GM19438 (cell line): ENCODE measurements at regions not wholly inside any gene's neighbourhood (a gene's known extent, or its start where the extent isn't known, plus 50 kb on each side); places are given as distances from the start of the nearest gene placed in this dataset.
"Not testable (repeated sequence)": the region's sequence is repeated elsewhere in the genome, so short reads cannot be mapped to it uniquely, and the experiment has no call there.

ENCODE experiments used
- ATAC-seq: cut with Tn5 transposase; IDR thresholded peaks from one replicate; pipeline ENCODE4 v1.9.1; 2021; ENCODE audit warnings: low read depth; ENCODE audit not compliant: unreplicated experiment

DNA sequence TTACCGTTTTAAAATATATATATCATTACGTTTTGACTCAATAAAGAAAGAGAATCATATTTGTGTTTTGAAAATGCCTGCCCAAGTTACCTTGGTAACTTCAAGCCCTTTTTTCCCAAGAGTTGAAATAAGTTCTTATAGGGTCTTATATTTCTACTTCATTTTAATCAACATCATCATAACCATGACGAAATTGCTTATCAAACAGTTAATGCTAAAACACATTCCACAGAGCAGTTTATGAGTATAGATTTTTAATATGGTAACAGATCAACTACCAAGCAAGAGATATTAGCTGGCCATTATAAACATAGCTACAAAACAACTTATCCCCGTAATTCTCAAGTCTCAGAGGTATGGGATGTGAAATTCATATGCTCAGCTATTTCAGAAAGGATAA lies 197.9 kb upstream of the LRRTM4 start:
- no peak for ATAC-seq

DNA sequence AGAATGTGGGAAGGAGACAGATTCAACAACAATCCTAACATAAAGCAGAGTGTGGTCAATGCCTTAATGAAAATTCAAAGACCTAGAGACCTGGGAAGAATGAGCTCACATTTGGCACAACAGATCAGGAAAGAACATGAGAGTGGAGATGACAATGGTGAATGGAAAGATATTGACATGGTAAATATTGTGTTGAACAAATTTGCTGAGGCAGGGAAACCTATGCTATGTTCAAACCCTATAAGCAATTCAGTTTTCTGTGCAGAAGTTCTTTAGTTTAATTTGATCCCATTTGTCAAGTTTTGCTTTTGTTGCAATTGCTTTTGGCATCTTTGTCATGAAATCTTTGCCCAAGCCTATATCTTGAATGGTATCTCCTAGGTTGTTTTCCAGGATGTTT lies 199.4 kb upstream of the LRRTM4 start:
- no peak for ATAC-seq

DNA sequence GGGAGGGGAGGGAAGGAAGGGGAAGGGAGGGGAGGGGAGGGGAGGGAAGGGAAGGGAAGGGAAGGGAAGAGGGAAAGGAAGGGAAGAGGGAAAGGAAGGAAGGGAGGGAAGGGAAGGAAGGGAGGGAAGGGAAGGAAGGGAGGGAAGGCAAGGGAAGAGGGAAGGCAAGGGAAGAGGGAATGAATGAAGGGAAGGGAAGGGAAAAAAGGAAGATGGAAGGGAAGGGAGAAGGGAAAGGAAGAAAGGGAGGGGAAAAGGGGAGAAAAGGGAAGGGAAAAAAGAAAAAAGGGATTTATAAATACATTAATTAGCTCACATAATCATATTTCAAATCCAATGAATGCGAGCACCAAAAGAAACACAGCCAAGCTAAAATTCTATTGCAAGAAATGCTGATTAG lies 202.9 kb upstream of the LRRTM4 start:
- ATAC-seq = no peak

DNA sequence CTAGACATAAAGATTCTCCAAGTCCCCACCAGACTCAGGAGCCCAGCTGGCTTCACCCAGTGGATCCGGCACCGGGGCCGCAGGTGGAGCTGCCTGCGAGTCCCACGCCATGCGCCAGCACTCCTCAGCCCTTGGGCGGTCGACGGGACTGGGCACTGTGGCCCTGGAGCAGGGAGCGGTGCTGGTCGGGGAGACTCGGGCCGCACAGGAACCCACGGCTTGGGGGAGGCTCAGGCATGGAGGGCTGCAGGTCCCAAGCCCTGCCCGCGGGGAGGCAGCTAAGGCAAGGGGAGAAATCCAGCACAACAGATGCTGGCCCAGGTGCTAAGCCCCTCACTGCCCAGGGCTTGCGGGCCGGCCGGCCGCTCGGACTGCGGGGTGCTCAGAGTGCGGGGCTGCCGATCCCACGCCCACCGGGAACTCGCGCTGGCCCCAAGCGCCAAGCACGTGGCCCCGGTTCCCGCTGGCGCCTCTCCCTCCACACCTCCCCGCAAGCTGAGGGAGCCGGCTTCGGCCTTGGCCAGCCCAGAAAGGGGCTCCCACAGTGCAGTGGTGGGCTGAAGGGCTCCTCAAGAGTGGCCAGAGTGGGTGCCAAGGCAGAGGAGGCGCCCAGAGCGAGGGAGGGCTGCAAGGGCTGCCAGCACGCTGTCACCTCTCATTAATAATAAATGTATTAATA lies 212.6 kb upstream of the LRRTM4 start:
- not testable (repeated sequence) for ATAC-seq

DNA sequence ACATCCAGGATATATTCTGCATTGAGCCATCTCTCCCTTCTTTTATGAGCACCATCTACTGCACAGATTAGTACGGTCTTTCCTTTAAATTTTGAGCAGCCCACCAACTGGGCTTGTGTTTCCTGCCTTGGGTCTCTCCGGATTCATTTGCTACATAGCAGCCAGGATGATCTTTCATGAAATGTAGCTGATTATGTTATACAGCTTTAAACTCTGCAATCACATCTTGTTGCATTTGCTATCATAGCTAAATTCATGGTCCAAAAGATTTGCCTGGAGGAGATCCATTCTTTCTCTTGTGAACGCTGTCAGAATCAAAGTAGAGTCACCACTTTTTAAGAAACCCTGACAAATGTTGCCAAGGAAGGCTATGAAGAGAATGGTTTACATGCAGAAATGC lies 215.1 kb upstream of the LRRTM4 start:
- no peak for ATAC-seq

DNA sequence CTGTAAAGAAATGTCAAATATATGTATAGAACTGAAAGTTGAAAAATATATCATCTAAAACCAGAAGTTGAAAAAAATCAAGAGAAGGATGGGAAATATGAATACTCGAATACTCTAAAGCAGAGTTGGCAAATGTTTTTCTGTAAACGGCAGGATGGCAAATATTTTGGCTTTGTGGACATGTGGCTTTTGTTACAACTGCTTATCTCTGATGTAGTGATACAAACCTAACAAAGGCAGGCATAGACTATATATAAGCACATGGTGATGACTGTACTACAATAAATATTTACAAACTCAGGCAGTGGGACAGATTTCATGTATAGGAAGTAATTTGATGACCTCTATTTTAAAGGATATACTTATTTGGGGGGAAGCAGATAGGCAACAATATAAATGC lies 224.6 kb upstream of the LRRTM4 start:
- no peak for ATAC-seq

DNA sequence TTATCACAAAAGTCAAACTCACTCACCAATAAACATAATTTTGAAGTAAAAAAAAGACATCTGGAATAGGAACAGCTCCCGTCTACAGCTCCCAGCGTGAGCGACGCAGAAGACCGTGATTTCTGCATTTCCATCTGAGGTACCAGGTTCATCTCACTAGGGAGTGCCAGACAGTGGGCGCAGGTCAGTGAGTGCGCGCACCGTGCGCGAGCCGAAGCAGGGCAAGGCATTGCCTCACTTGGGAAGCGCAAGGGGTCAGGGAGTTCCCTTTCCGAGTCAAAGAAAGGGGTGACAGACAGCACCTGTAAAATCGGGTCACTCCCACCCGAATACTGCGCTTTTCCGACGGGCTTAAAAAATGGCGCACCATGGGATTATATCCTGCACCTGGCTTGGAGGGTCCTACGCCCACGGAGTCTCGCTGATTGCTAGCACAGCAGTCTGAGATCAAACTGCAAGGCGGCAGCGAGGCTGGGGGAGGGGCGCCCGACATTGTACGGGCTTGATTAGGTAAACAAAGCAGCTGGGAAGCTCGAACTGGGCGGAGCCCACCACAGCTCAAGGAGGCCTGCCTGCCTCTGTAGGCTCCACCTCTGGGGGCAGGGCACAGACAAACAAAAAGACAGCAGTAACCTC lies 231.7 kb upstream of the LRRTM4 start:
- not testable (repeated sequence) for ATAC-seq

DNA sequence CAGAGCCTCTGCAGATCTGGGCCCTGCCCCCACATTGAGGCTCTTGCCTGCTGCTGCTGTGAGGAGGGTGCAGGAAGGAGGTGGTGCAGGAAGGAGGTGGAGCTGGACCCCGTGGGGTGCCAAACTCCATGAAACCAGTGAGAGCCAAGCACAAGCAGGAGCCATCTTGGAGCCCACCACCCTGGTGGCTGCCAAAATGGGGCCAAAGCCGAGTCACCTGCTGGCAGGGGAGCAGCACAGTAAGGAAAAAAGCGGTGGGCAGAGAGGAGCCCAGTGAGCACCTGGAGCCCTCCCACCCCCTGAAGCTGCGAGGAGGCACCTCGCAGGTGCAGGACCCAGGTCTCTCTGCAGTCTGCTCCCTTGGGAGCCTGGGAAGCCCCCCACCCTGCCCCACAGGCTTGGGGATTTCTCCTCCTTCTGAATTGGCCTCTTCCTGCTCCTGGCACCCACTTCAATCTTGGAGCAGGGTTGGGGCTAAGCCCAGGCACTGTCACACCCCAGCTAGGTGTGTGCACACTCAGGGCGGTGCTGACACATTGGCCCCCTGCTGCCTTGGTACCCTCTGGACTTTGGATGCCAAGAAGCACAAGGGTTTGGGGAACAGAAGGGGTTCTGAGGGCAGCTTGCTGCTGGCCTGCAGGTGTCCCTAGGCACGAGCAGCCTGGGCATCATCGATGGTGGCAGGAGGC lies 245.4 kb upstream of the LRRTM4 start:
- ATAC-seq = no peak

DNA sequence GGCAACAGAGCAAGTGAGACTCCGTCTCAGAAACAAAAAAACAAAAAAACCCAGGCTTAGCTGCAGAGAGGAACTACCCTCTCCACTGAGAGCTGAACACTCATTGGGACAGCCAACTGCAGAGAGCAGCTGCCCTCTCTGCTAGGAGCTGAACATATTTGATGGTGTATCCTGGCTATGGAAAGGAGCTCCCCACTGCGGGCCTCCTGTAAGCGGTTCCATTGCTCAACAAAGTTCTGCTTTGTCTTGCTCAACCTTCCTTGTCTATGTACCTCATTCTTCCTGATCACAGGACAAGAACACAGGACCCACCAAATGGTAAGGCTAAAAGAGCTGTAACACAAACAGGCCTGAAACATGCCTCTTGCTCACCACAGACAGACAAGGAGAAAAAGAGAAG lies 246.3 kb upstream of the LRRTM4 start:
- ATAC-seq = no peak

DNA sequence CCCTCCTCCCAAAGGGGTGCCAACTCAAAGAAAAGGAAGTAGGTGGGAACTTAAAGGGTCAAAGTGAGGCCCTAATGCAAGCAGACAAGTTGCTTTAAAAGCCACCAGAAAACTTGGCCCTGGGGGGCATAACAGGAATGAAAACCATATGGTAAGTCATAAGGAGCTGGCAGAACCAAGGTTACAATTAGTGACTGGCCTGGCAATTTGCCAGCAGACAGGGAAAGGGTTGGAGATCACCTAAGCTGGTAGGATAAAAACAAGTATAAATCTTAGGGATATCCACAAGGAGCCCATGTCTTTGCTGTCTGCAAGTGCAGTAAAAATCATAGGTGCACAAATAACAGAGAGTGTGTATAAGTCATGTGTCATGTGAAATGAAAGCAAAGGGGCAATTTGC lies 256.7 kb upstream of the LRRTM4 start:
- ATAC-seq = no peak

DNA sequence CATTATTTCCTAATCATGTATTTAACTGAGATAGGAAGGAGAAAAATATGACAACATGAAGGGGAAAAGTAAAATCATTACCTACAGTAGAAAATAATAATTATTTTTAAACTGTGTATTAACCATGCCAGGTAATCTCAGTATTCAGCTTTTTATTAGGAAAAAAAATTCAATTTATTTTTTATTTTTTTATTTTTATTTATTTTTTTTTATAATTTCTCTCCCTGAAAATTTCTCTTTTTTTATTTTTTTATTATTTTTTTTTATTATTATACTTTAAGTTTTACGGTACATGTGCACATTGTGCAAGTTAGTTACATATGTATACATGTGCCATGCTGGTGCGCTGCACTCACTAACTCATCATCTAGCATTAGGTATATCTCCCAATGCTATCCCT lies 271.3 kb upstream of the LRRTM4 start:
- not testable (repeated sequence) for ATAC-seq

DNA sequence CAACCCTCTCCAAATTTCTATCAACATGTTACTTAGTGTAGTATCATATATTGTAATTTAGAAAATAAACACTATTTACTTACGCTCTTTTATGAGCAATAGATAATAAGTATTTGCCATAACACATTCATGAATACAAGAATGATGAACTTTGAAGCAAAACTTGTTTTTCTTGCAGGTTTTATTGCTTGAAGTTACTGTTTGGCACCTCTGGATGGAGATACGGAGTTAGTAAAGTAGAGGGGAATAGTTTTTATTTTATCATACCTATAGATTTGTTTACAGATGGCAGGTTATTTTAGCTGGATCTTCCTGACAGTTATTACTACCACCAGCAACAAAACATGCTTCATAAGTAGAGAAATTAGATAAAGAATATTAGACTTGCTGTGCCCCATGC lies 274.2 kb upstream of the LRRTM4 start:
- ATAC-seq = no peak

DNA sequence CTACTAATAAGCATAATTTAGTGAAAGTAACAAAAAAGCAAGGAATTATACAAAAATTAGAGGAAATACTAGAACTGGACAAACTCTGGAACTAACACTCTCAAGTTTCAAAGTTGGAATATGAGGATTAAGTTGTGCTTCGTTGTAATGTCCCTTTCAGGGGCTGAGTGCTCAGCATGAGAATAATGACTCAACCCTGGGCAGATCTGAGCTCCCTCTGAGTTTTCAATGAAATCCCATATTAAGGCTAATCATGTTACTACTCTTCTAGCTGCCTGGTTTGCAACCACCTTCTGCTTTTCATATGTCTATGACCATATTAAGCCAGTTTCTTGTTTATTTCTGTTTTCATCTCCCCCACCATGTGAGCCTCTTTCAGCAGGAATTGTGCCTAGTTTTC lies 274.9 kb upstream of the LRRTM4 start:
- no peak for ATAC-seq

DNA sequence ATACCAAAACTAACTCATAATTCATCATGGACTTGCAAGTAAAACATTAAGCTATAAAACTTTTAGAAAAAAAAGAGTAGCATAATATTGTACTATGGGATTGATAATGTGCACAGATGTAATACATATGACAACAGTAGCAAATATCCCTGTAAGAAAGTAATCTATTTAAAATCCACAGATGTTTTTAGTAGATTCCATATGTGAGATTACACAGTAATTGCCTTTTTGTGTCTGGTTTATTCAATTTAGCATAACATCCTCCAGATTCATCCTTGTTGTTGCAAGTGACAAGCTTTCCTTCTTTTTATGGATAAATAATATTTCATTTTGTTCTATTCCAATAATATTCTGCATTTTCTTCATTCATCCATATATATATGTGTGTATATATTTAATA lies 278.2 kb upstream of the LRRTM4 start:
- no peak for ATAC-seq

DNA sequence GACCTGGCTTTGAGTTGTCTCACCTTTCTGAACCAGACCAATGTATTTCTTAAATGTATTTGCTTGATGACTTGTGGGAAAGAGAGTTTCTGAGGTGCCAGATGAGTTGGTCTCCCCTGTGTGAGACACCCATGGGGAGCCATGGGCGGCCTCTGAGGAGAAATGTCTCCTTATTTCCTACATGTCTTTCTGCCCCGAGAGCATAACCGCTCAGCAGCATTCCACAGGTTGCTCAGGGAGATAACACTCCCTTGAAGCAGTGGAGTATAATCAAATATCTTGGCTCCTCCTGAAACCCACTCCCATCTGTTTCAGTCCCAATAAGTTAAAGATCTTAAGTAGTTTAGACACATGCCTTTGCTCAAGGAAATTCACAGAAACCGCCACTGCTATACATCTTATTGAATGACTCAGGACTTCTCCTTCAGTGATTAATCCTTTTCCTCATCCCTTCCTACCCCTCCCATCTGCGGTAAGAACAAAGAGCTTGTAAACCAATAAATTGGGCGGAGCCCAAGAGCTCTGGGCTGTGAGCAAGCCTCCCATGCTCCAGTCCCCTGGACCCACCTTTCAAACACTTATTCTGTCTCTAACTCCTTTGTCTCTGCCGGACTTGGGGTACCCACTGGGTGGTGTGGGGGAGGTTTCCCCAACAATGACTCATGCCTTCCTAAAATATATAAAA lies 285.5 kb upstream of the LRRTM4 start:
- ATAC-seq = no peak

DNA sequence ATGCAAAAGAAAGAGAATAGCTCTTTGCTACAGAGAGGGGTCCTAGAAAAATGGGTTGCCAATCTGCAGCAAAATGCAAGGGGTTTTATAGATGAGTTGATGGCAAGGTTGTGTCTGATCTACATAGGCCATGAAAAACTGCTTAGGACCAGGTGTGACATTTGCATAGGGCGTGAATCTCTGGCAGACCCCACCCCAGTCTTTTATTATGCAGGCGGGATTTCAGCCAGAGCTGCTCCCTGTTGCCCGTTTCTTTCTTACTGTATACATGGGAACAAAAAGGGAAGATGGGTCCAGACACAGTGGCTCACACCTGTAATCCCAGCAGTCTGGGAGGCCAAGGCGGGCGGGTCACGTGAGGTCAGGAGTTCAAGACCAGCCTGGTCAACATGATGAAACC lies 286.4 kb upstream of the LRRTM4 start:
- ATAC-seq = no peak

DNA sequence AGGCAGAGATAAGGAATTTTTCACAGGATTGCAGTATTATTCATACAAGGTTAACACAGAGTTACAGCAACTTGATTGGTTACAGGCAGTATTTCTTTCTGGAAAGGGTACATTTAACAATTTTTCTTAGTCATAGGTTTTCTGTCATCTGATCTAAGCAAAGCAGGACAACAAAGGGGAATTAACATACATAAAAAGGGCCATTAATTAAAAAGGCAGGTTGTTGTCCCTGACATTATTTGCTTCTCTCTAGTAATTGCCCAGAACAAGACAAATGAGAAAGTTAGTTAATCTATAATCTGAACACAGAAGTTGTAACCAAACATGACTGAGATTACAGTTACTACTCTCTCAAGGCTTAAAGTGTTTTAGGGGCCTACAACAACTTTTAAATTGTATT lies 291.4 kb upstream of the LRRTM4 start:
- no peak for ATAC-seq

DNA sequence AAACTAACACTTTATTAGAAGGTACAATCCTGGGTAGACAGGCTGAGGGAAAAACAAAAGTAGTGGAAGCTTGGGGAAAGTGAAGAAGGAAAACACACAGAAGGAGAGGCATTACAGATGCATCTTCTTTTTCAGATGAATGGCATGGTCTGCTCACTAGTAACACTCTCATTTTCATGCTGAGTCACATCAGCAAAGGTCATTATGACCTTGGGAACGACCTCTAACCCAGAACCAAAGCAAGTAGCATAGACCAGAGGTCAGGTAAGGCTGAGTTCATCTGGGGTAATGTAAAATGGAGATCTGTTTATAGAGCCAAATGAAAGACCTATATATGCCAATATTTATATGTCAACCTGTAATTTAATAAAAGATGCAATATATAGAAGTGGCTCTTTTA lies 294.4 kb upstream of the LRRTM4 start:
- ATAC-seq = no peak

DNA sequence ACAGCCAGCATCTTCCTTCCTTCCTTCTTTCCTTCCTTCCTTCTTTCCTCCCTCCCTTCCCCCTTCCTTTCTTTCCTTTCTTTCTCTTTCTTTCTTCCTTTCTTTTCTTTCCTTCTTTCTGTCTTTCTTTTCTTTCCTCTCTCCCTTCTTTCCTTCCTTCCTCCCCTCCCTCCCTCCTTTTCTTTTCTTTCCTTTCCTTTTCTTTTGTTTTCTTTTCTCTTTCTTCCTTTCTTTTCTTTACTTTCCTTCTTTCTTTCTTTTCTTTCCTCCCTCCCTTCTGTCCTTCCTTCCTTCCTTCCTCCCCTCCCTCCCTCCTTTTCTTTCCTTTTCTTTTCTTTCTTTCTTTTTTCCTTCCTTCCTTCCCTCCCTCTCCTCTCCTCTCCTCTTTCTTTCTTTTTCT lies 296.0 kb upstream of the LRRTM4 start:
- ATAC-seq = no peak

DNA sequence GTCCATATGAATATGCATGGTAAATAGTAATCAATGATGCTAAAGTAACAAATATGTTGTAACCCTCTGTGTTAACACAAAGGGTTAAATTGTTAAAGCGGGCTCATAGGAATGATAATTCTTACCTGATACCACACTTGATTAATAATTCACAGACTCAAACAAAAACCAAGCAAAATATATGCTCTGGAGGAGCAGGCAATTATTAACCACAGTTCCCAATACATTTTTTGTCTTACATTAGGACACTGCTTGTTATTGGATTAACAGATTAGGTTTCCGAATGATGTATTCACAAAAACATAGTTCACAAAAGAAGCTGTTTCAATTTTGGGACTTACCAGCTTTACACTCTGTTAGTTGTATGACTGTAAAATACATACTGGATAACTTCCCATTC lies 300.9 kb upstream of the LRRTM4 start:
- ATAC-seq = no peak

DNA sequence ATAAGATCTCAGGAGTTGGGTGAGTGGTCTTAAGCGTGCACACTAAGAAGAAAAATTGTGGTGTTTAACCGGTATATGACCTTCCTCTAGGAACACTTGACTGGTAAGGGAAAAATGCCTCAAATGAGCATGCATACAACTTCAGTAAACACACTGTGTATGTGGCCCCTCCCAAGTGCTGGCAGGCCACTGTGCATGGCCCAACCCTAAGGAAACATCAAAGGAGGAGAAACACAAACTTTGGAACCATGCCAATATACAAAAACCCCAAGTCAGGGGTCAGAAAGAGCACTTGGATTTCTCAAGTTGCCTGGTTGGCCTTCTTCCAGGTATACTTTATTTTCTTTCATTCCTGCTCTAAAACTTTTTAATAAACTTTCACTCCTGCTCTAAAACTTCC lies 308.9 kb upstream of the LRRTM4 start:
- no peak for ATAC-seq

DNA sequence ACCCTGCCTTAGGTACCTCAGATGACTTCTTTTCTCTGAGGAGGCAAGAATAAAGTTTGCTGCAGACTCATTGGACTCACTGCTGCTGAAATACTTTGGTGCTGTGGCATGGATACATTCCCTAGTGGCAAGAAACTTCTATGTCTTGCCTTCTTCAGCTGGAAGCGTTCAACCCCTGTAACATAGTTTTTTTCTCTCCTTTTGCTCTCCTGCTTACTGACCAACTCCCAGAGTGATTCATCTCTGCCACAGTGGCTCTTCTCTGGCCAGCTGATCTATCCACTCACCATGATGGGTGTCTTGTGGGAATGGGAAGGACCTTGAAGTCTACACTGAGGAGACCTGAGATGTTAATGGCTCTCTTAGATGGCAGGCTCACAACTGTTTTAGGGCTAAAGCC lies 309.3 kb upstream of the LRRTM4 start:
- ATAC-seq = no peak
